HS-5 (cell line): ENCODE measurements at regions not wholly inside any gene's neighbourhood (a gene's known extent, or its start where the extent isn't known, plus 50 kb on each side); places are given as distances from the start of the nearest gene placed in this dataset.

Experiments used
- DNase-seq: peaks from one replicate; pipeline ENCODE4 v3.0.0-alpha.2; 2012; ENCODE audit warnings: low read depth

- no peak for DNase-seq
Observed at GRCh38 chr14:25988536-25988935, 609.3 kb downstream of the NOVA1 start.

GRCh38 chr14:25955772-25956171, 642.1 kb downstream of the NOVA1 start:
- no peak for DNase-seq

- peak; percentile 33 for DNase-seq
Observed at GRCh38 chr14:25953532-25954139, 644.2 kb downstream of the NOVA1 start.

- no peak for DNase-seq
Observed at GRCh38 chr14:25945746-25946145, 652.1 kb downstream of the NOVA1 start.

GRCh38 chr14:25944020-25944419, 653.8 kb downstream of the NOVA1 start:
- no peak for DNase-seq

GRCh38 chr14:25943329-25943728, 654.5 kb downstream of the NOVA1 start:
- no peak for DNase-seq

- no peak for DNase-seq
Observed at GRCh38 chr14:25942090-25942489, 655.7 kb downstream of the NOVA1 start.

- no peak for DNase-seq
Observed at GRCh38 chr14:25933731-25934130, 664.1 kb downstream of the NOVA1 start.

- DNase-seq: no peak
Observed at GRCh38 chr14:25929881-25930615, 667.8 kb downstream of the NOVA1 start.

- DNase-seq: no peak
Observed at GRCh38 chr14:25911831-25912230, 686.0 kb downstream of the NOVA1 start.

- DNase-seq: no peak
Observed at GRCh38 chr14:25909045-25909747, 688.6 kb downstream of the NOVA1 start.

- no peak for DNase-seq
Observed at GRCh38 chr14:25908277-25909044, 689.4 kb downstream of the NOVA1 start.

GRCh38 chr14:25904446-25904845, 693.4 kb downstream of the NOVA1 start:
- DNase-seq: no peak

GRCh38 chr14:25899197-25899596, 698.6 kb downstream of the NOVA1 start:
- no peak for DNase-seq

GRCh38 chr14:25896777-25897176, 701.1 kb downstream of the NOVA1 start:
- DNase-seq: no peak

GRCh38 chr14:25895740-25896139, 702.1 kb downstream of the NOVA1 start:
- no peak for DNase-seq

- DNase-seq: no peak
Observed at GRCh38 chr14:25887251-25887878, 710.5 kb downstream of the NOVA1 start.

GRCh38 chr14:25884657-25885056, 713.2 kb downstream of the NOVA1 start:
- DNase-seq: no peak

GRCh38 chr14:25882899-25883298, 714.9 kb downstream of the NOVA1 start:
- no peak for DNase-seq

- DNase-seq: no peak
Observed at GRCh38 chr14:25875475-25875874, 722.4 kb downstream of the NOVA1 start.

GRCh38 chr14:25869854-25870253, 728.0 kb downstream of the NOVA1 start:
- DNase-seq: no peak
